WERI-Rb-1 (cell line): ENCODE measurements at regions not wholly inside any gene's neighbourhood (a gene's known extent, or its start where the extent isn't known, plus 50 kb on each side); places are given as distances from the start of the nearest gene placed in this dataset.

Source experiments
- DNase-seq: peaks from one replicate; pipeline ENCODE4 v3.0.0-alpha.2; 2020
- H3K27ac ChIP-seq: fragments of 250-450 bp; sonication (Bioruptor Pico); 2 replicates; pipeline ENCODE4 v1.5.1; 2020; ENCODE audit warnings: mild to moderate bottlenecking, moderate library complexity
- H3K27me3 ChIP-seq: fragments of 250-450 bp; sonication (Bioruptor Pico); 2 replicates; pipeline ENCODE4 v1.5.1; 2021; ENCODE audit warnings: mild to moderate bottlenecking, low read depth, moderate library complexity; ENCODE audit not compliant: insufficient read depth, severe bottlenecking
- H3K36me3 ChIP-seq: fragments of 250-450 bp; sonication (Bioruptor Pico); 2 replicates; pipeline ENCODE4 v1.5.1; 2020; ENCODE audit warnings: mild to moderate bottlenecking, moderate library complexity
- H3K4me3 ChIP-seq: 2 replicates; pipeline ENCODE4 v1.5.1; 2011; ENCODE audit warnings: low read depth, mild to moderate bottlenecking, control low read depth, low read length
- H3K9me3 ChIP-seq: fragments of 250-450 bp; sonication (Bioruptor Pico); 2 replicates; pipeline ENCODE4 v1.5.1; 2021; ENCODE audit warnings: mild to moderate bottlenecking, moderate library complexity; ENCODE audit not compliant: severe bottlenecking
- CTCF ChIP-seq: IDR thresholded peaks from 2 replicates; pipeline ENCODE4 v1.5.1; 2011; ENCODE audit warnings: low read depth, mild to moderate bottlenecking, control low read depth, inconsistent platforms, low read length

- no peak for TF ChIP-seq CTCF
- no peak for DNase-seq
- H3K4me3 ChIP-seq: no peak overlapping the region
- H3K9me3 ChIP-seq: no peaks in the 10 kb centered on the region
- H3K27ac ChIP-seq: no peak overlapping the region
- H3K27me3 ChIP-seq: no peaks in the 10 kb centered on the region
- no peaks in the 10 kb centered on the region for H3K36me3 ChIP-seq
Measured at GRCh38 chr3:189100866-189101265, 70.9 kb upstream of the TPRG1 start.

GRCh38 chr3:189101594-189101993 is 70.2 kb upstream of the TPRG1 start:
- Histone ChIP-seq H3K9me3 (no peaks in the 10 kb centered on the region), H3K27me3 (no peaks in the 10 kb centered on the region), H3K36me3 (no peaks in the 10 kb centered on the region), H3K4me3 (no peak overlapping the region), H3K27ac (no peak overlapping the region)
- DNase-seq: no peak
- TF ChIP-seq CTCF: no peak

- Histone ChIP-seq H3K9me3 (no peaks in the 10 kb centered on the region), H3K4me3 (no peak overlapping the region), H3K27ac (no peak overlapping the region), H3K36me3 (no peaks in the 10 kb centered on the region), H3K27me3 (no peaks in the 10 kb centered on the region)
- no peak for TF ChIP-seq CTCF
- no peak for DNase-seq
Measured at GRCh38 chr3:189103208-189103607, 68.6 kb upstream of the TPRG1 start.

- DNase-seq: no peak
- no peak overlapping the region for H3K4me3 ChIP-seq
- no peak overlapping the region for H3K27ac ChIP-seq
- H3K27me3 ChIP-seq: no peaks in the 10 kb centered on the region
- H3K9me3 ChIP-seq: no peaks in the 10 kb centered on the region
- no peaks in the 10 kb centered on the region for H3K36me3 ChIP-seq
- no peak for TF ChIP-seq CTCF
Measured at GRCh38 chr3:189108067-189108466, 63.7 kb upstream of the TPRG1 start.

- no peaks in the 10 kb centered on the region for H3K27me3 ChIP-seq
- no peak overlapping the region for H3K27ac ChIP-seq
- no peaks in the 10 kb centered on the region for H3K36me3 ChIP-seq
- TF ChIP-seq CTCF: no peak
- H3K9me3 ChIP-seq: no peaks in the 10 kb centered on the region
- H3K4me3 ChIP-seq: no peak overlapping the region
- no peak for DNase-seq
Measured at GRCh38 chr3:189108735-189109134, 63.0 kb upstream of the TPRG1 start.

- no peak overlapping the region for H3K27ac ChIP-seq
- no peaks in the 10 kb centered on the region for H3K27me3 ChIP-seq
- no peaks in the 10 kb centered on the region for H3K36me3 ChIP-seq
- no peak for TF ChIP-seq CTCF
- H3K9me3 ChIP-seq: no peaks in the 10 kb centered on the region
- no peak for DNase-seq
- no peak overlapping the region for H3K4me3 ChIP-seq
Measured at GRCh38 chr3:189109145-189109544, 62.6 kb upstream of the TPRG1 start.
